Thoracic aorta (tissue), 2 donors: ENCODE measurements at regions not wholly inside any gene's neighbourhood (a gene's known extent, or its start where the extent isn't known, plus 50 kb on each side); places are given as distances from the start of the nearest gene placed in this dataset.

Source experiments
- ATAC-seq: fragments of 150-250 bp; one replicate; pipeline ENCODE4 v1.8.0; 2017; ENCODE audit warnings: low read depth; ENCODE audit not compliant: insufficient number of reproducible peaks, low FRiP score
- DNase-seq: peaks from one replicate; pipeline ENCODE4 v3.0.0-alpha.2; 2020; ENCODE audit warnings: low spot score
- H3K27ac ChIP-seq, 2 donors: fragments of 200-600 bp; sonication (generic); 1 replicate in 1 of 2; 2 replicates in 1 of 2; pipeline ENCODE4 v1.5.1; 2016; ENCODE audit warnings: mild to moderate bottlenecking in 2 of 2, moderate library complexity in 2 of 2
- H3K27me3 ChIP-seq: fragments of 200-600 bp; sonication (generic); replicated peaks from 2 replicates; pipeline ENCODE4 v1.6.0; 2016; ENCODE audit warnings: mild to moderate bottlenecking; ENCODE audit not compliant: insufficient read depth
- H3K36me3 ChIP-seq: fragments of 200-600 bp; sonication (generic); one replicate; pipeline ENCODE4 v1.5.1; 2016
- H3K4me1 ChIP-seq, 2 donors: fragments of 200-600 bp; sonication (generic); 1 replicate in 1 of 2; 2 replicates in 1 of 2; pipeline versions ENCODE4 v1.5.1 to v1.6.0; 2016; ENCODE audit warnings: low read depth in 2 of 2, mild to moderate bottlenecking in 1 of 2; ENCODE audit not compliant: control insufficient read depth in 1 of 2
- H3K4me3 ChIP-seq: fragments of 200-600 bp; sonication (generic); 2 replicates; pipeline ENCODE4 v1.5.1; 2016; ENCODE audit warnings: mild to moderate bottlenecking
- H3K9me3 ChIP-seq: fragments of 200-600 bp; sonication (generic); 2 replicates; pipeline ENCODE4 v1.5.1; 2016
- TF ChIP-seq, protein P1 (sequence below): fragments of 200-600 bp; sonication (generic); IDR thresholded peaks from one replicate; pipeline ENCODE4 v1.5.1; 2019; ENCODE audit warnings: antibody characterized with exemption

DNA sequence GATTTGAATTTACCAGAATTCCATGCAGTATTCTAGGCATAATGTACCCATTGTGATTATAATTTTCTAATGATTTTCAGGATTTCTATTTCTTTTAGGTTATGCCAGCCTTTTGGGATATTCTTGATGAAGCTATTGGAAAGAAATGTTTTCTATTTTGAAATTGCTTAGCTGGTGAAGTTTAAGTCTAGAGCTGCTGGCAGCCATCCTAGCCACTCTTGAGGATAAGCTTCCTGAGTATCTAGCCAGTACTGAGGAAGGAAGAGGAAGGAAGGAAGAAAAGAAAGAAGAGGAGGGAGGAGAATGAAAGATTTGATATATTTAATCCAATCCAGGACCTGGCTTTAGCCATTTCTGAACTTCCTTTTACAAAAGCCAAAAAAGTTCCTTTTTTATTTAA lies 142.1 kb upstream of the DAB2 start:
- TF ChIP-seq, protein P1, sequence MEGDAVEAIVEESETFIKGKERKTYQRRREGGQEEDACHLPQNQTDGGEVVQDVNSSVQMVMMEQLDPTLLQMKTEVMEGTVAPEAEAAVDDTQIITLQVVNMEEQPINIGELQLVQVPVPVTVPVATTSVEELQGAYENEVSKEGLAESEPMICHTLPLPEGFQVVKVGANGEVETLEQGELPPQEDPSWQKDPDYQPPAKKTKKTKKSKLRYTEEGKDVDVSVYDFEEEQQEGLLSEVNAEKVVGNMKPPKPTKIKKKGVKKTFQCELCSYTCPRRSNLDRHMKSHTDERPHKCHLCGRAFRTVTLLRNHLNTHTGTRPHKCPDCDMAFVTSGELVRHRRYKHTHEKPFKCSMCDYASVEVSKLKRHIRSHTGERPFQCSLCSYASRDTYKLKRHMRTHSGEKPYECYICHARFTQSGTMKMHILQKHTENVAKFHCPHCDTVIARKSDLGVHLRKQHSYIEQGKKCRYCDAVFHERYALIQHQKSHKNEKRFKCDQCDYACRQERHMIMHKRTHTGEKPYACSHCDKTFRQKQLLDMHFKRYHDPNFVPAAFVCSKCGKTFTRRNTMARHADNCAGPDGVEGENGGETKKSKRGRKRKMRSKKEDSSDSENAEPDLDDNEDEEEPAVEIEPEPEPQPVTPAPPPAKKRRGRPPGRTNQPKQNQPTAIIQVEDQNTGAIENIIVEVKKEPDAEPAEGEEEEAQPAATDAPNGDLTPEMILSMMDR = no peak
- DNase-seq (no peak), ATAC-seq (no peak)
- Histone ChIP-seq H3K4me1 (no peaks in the 10 kb centered on the region), H3K27me3 (no peaks in the 10 kb centered on the region), H3K36me3 (no peaks in the 10 kb centered on the region), H3K27ac (no peak overlapping the region), H3K4me3 (no peak overlapping the region), H3K9me3 (no peaks in the 10 kb centered on the region)

DNA sequence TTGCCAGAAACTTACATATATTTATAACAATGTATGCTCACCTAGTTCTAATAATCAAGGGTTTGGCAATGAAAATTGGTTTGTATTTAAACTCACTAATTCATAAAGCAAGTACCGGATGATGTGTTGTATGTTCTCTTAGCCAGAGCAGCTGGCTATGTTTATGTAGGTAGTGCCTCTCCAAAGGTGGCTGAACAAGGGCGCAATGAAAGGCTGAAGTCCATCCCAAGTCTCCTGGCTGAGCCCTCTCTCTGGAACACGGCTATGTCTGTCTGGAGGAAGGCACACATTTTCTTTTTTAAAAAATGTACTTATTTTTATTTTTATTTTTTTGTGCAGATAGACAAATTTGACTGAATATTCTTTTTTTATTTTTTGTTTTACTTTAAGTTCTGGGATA lies 141.2 kb upstream of the DAB2 start:
- Histone ChIP-seq H3K9me3 (no peaks in the 10 kb centered on the region), H3K27ac (no peak overlapping the region), H3K27me3 (no peaks in the 10 kb centered on the region), H3K4me3 (no peak overlapping the region), H3K4me1 (no peaks in the 10 kb centered on the region), H3K36me3 (no peaks in the 10 kb centered on the region)
- DNase-seq = no peak
- no peak for ATAC-seq
- TF ChIP-seq, protein P1 = no peak

DNA sequence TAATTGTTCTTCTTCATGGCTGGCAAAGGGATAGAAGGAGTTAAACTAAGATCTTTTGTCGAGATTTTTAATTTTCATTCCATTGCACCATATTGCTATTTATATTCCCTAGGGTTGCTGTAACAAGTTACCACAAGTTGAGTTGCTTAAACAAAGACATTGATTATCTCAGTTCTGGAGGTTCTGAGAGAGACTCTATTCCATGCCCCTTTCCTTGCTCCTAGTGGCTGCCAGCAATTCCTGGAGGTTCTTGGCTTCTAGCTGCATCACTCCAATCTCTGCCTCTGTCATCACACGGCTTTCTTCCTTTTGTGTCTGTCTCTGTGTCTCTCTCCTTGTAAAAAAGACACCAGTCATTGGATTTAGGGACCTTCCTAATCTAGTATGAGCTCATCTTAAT lies 136.6 kb upstream of the DAB2 start:
- TF ChIP-seq, protein P1 = no peak
- Histone ChIP-seq H3K4me3 (no peak overlapping the region), H3K27me3 (no peaks in the 10 kb centered on the region), H3K4me1 (no peaks in the 10 kb centered on the region), H3K9me3 (no peaks in the 10 kb centered on the region), H3K36me3 (no peaks in the 10 kb centered on the region), H3K27ac (no peak overlapping the region)
- ATAC-seq (no peak), DNase-seq (no peak)

DNA sequence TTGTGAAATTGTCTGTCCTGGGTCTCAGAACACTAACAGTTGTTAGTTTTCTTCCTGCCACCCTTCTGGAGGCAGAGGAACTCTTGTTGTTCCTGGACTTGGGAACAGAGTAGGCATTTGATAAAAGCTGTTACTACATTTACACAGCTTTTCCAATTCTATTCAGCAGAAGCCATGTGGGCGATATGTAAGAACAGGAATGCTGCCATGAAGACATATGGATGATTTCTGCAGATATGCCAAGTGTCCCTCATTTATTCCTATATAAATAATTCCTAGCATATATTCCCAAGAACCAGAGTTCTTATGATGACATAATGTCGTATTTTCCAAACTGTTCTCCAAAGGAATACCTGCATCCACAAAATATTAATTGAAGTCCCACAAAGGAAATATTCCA lies 135.9 kb upstream of the DAB2 start:
- Histone ChIP-seq H3K27me3 (no peaks in the 10 kb centered on the region), H3K9me3 (no peaks in the 10 kb centered on the region), H3K36me3 (no peaks in the 10 kb centered on the region), H3K4me3 (no peak overlapping the region), H3K4me1 (no peaks in the 10 kb centered on the region), H3K27ac (no peak overlapping the region)
- DNase-seq (no peak), ATAC-seq (no peak)
- TF ChIP-seq, protein P1 = no peak

DNA sequence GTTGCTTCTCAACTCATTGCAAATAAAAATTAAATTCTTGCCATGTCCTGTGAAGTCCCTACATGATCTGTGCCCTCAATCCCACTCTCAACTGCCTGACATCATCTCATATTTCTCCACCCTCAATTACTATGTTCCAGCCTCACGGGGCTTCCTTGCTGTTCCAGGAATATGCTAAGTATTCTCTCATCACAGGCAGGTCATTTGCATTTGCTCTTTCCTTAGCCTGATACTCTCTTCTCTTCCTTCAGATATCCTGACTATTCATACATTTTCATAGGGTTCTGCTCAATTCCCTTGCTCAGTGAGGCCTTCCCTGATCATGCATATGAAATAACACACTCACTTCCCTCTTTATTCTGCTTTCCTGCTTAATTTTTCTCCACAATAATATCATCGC lies 135.1 kb upstream of the DAB2 start:
- TF ChIP-seq, protein P1 = no peak
- no peaks in the 10 kb centered on the region for H3K4me1 ChIP-seq
- DNase-seq (no peak), ATAC-seq (no peak)
- H3K4me3 ChIP-seq = no peak overlapping the region
- H3K36me3 ChIP-seq = no peaks in the 10 kb centered on the region
- no peak overlapping the region for H3K27ac ChIP-seq
- H3K27me3 ChIP-seq = no peaks in the 10 kb centered on the region
- H3K9me3 ChIP-seq = no peaks in the 10 kb centered on the region
